ENCODE measurements at regions not wholly inside any gene's neighbourhood (a gene's known extent, or its start where the extent isn't known, plus 50 kb on each side); places are given as distances from the start of the nearest gene placed in this dataset.
"Not testable (repeated sequence)": the region's sequence is repeated elsewhere in the genome, so short reads cannot be mapped to it uniquely, and the experiment has no call there.

DNA sequence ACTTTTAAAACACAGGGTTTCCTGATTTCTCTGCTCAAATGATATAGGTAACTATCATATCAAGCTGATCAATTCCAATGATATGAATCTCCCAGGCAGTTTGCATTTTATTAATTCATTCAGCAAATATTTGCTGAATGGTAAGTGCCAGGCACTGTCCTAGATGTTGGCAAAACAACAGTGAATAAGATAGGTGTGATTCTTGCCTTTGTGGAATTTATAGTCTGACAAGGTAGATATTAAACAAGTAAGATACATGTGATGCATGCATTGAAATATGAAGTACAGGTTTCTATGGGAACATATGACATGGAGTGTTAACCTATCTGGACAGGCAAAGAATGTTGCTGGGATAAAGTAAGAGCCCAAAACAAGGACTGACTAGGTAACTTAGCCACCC, 231.8 kb upstream of the DAB2 start:
- FAIRE-seq: no peak
- Histone ChIP-seq H3K27me3 (ENCODE audit: control insufficient read depth, insufficient read depth, low read length) (no peaks in the 10 kb centered on the region), H3K36me3 (ENCODE audit: control insufficient read depth, insufficient read depth, low read length) (no peaks in the 10 kb centered on the region), H3K4me3 (ENCODE audit: low read depth, low read length) (no peak overlapping the region)
- TF ChIP-seq, protein P1, sequence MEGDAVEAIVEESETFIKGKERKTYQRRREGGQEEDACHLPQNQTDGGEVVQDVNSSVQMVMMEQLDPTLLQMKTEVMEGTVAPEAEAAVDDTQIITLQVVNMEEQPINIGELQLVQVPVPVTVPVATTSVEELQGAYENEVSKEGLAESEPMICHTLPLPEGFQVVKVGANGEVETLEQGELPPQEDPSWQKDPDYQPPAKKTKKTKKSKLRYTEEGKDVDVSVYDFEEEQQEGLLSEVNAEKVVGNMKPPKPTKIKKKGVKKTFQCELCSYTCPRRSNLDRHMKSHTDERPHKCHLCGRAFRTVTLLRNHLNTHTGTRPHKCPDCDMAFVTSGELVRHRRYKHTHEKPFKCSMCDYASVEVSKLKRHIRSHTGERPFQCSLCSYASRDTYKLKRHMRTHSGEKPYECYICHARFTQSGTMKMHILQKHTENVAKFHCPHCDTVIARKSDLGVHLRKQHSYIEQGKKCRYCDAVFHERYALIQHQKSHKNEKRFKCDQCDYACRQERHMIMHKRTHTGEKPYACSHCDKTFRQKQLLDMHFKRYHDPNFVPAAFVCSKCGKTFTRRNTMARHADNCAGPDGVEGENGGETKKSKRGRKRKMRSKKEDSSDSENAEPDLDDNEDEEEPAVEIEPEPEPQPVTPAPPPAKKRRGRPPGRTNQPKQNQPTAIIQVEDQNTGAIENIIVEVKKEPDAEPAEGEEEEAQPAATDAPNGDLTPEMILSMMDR (IDR thresholded peaks at IDR 0.05; ENCODE audit: insufficient read depth, low read length, severe bottlenecking): no peak
- DNase-seq (ENCODE audit: low read depth): no peak

DNA sequence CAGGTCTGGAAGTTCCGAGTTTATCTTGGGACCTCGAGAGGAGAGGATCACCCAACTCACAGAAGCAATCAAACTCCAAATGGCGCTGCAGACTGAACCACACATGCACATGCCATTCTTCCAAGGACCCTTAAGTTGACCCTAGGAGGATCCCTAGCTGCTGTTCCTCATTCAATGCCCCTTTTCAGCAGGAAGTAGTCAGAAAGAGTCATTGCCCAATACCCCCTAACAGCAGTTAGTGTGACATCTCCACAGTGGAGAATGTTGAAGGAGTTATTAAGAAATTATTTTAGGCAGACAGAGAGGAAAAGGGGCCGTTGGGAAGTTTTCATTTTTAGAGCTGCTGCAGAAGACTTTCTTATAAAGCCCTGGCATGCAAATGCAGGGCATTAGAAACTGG, 229.9 kb upstream of the DAB2 start:
- Histone ChIP-seq H3K4me3 (ENCODE audit: low read depth, low read length) (no peak overlapping the region), H3K27me3 (ENCODE audit: control insufficient read depth, insufficient read depth, low read length) (no peaks in the 10 kb centered on the region), H3K36me3 (ENCODE audit: control insufficient read depth, insufficient read depth, low read length) (no peaks in the 10 kb centered on the region)
- FAIRE-seq (no peak), DNase-seq (ENCODE audit: low read depth) (no peak)
- TF ChIP-seq, protein P1 (IDR thresholded peaks at IDR 0.05; ENCODE audit: insufficient read depth, low read length, severe bottlenecking): no peak

DNA sequence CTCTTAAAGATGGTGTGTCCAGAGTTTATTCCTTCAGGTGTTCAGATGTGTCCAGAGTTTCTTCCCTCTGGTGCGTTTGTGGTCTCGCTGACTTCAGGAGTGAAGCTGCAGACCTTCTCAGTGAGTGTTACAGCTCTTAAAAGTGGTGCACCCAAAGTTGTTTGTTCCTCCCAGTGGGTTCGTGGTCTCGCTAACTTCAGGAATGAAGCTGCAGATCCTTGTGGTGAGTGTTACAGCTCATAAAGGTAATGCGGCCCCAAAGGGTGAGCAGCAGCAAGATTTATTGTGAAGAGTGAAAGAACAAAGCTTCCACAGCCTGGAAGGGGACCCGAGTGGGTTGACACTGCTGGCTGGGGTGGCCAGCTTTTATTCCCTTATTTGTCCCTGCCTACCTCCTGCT, 227.7 kb upstream of the DAB2 start:
- H3K4me3 ChIP-seq (ENCODE audit: low read depth, low read length); H3K27me3 ChIP-seq (ENCODE audit: control insufficient read depth, insufficient read depth, low read length); FAIRE-seq; DNase-seq (ENCODE audit: low read depth); H3K36me3 ChIP-seq (ENCODE audit: control insufficient read depth, insufficient read depth, low read length): not testable (repeated sequence)

DNA sequence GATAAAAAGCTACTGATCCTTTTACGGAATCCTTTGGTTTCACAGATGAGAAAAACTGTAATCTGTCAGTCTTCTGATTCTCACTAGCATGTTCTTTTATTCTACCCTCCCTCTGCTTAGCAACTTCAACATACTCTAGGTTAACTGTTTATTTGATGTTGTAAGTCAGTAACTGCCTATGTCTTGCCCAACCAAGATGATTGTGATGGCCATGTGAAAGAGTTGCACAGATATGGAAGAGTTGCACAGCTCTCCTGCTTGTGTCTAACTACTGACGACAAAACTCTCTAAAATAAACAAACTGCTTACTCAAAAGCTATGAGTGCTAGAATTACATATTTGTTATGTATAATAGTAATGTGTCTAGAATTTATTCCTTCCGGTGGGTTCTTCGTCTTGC, 227.3 kb upstream of the DAB2 start:
- DNase-seq (ENCODE audit: low read depth): no peak
- Histone ChIP-seq H3K4me3 (ENCODE audit: low read depth, low read length) (no peak overlapping the region), H3K36me3 (ENCODE audit: control insufficient read depth, insufficient read depth, low read length) (no peaks in the 10 kb centered on the region), H3K27me3 (ENCODE audit: control insufficient read depth, insufficient read depth, low read length) (no peaks in the 10 kb centered on the region)
- FAIRE-seq: no peak
- TF ChIP-seq, protein P1 (IDR thresholded peaks at IDR 0.05; ENCODE audit: insufficient read depth, low read length, severe bottlenecking): no peak

DNA sequence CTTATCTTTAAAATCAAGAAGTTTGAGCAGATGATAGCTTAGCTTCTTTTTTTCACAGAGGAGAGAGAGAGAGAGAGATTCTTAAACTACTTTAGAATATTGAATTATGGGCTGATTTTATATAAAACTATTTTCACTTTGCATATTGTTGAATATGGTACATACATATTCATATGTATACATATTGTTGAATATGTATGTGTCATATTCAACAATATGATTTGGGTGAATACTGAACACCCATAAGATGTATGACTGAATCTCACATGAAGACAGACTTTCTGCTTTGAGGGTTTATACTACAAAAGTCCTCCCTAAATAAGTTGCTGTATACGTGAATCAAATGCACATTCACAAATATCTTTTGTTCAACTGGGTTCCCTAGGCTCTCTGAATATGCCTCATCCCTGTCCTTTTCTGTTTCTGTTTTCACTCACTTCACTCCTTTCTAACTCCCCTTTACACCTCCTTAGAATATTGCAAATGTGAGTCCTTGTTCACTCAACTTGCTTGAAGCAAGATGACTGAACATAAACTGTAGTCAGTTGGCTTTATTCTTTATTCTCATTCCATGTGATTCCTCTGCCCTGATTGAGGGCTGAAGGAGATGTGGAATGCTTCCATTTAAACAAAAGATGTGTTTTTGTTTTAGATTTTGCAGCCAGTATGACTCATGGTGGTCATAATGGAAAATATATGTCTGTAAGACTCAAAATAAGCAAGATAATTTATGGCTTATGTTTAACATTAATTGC, 225.4 kb upstream of the DAB2 start:
- Histone ChIP-seq H3K27me3 (ENCODE audit: control insufficient read depth, insufficient read depth, low read length) (no peaks in the 10 kb centered on the region), H3K4me3 (ENCODE audit: low read depth, low read length) (no peak overlapping the region), H3K36me3 (ENCODE audit: control insufficient read depth, insufficient read depth, low read length) (no peaks in the 10 kb centered on the region)
- no peak for DNase-seq (ENCODE audit: low read depth)
- TF ChIP-seq, protein P1 (IDR thresholded peaks at IDR 0.05; ENCODE audit: insufficient read depth, low read length, severe bottlenecking): no peak
- FAIRE-seq: no peak

DNA sequence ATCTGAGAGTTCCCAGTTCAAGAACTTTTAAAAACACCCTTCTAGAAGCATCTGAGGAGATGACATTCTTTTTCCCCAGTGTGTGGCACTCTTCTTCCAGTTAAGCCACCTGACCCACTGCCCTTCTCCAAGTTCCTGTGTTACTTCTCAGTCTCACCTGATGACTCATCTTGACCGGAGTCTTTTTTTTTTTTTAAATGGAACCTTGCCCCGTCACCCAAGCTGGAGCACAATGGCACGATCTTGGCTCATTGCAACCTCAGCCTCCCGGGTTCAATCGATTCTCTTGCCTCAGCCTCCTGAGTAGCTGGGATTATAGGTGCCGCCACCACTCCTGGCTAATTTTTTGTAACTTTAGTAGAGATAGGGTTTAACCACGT, 224.1 kb upstream of the DAB2 start:
- FAIRE-seq (no peak), DNase-seq (ENCODE audit: low read depth) (peak; percentile 72)
- TF ChIP-seq, protein P1 (IDR thresholded peaks at IDR 0.05; ENCODE audit: insufficient read depth, low read length, severe bottlenecking): no peak
- no peaks in the 10 kb centered on the region for H3K36me3 ChIP-seq (ENCODE audit: control insufficient read depth, insufficient read depth, low read length)
- H3K4me3 ChIP-seq (ENCODE audit: low read depth, low read length): no peak overlapping the region
- H3K27me3 ChIP-seq (ENCODE audit: control insufficient read depth, insufficient read depth, low read length): no peaks in the 10 kb centered on the region

Data from bronchial epithelial cell (primary cell).